Ectodermal cell (in vitro differentiated cells): ENCODE measurements at regions not wholly inside any gene's neighbourhood (a gene's known extent, or its start where the extent isn't known, plus 50 kb on each side); places are given as distances from the start of the nearest gene placed in this dataset.
A peak's percentile ranks its signal among the peaks of the same experiment; 100 is the strongest.
"Not testable (repeated sequence)": the region's sequence is repeated elsewhere in the genome, so short reads cannot be mapped to it uniquely, and the experiment has no call there.

Experiments used
- H3K27ac ChIP-seq: 2 replicates; pipeline ENCODE4 v1.7.0; 2013; ENCODE audit warnings: mild to moderate bottlenecking, low read depth, low read length; ENCODE audit not compliant: insufficient read depth, poor library complexity, severe bottlenecking
- H3K27me3 ChIP-seq: 2 replicates; pipeline ENCODE4 v1.7.0; 2013; ENCODE audit warnings: mild to moderate bottlenecking, low read length; ENCODE audit not compliant: insufficient read depth, control insufficient read depth, poor library complexity, severe bottlenecking
- H3K36me3 ChIP-seq: one replicate; pipeline ENCODE4 v1.7.0; 2013; ENCODE audit warnings: low read length; ENCODE audit not compliant: control insufficient read depth, insufficient read depth
- H3K4me1 ChIP-seq: one replicate; pipeline ENCODE4 v1.7.0; 2013; ENCODE audit warnings: low read length; ENCODE audit not compliant: control insufficient read depth, insufficient read depth
- H3K4me3 ChIP-seq: 2 replicates; pipeline ENCODE4 v1.7.0; 2013; ENCODE audit warnings: low read depth, low read length, control low read depth; ENCODE audit not compliant: insufficient read depth
- H3K9me3 ChIP-seq: 2 replicates; pipeline ENCODE4 v1.7.0; 2013; ENCODE audit warnings: mild to moderate bottlenecking, low read length, moderate library complexity; ENCODE audit not compliant: control insufficient read depth
- WGBS, 2 experiments: methylation state at CpG; one replicate each; pipeline ENCODE4 v1.1.7; 2013; ENCODE audit warnings: missing lambda C conversion rate in 2 of 2; 5-methylcytosine and 5-hydroxymethylcytosine counted together

DNA sequence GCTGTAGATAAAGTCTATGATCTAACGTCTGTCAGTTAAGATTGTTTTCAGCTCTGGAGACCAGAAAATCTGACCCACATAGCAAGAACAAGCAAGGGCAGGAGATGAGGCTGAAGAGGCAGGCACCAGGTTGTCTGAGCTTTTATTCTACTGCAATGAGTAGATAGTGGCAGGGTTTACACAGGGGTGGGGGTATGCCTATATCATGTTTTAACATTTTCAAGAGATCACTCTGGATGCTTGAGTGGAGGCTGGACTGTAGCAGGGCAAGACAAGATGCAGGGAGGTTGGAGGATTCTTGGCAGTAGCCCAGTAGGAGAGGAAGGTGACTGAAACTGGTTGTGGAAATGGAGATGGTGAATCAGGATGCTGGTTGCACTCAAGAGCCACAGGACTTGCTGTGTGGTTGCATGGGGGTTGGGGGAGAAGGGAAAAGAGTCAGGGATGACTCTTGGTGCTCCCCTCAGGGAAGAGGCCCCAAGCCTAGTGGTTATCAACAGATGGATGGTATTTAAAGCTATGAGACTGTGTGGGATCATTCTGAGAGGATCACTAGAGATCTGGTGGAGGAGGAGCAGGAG, 143.1 kb upstream of the KCNJ18 start:
- Histone ChIP-seq H3K27ac (no peak overlapping the region), H3K4me3 (no peak overlapping the region), H3K36me3 (no peaks in the 10 kb centered on the region), H3K4me1 (peaks cover 8% of the 10 kb centered on the region), H3K27me3 (peaks cover 21% of the 10 kb centered on the region), H3K9me3 (no peaks in the 10 kb centered on the region)
- WGBS, 2 experiments = 86 to 90% methylated on average over 1 of the region's 1 CpG

DNA sequence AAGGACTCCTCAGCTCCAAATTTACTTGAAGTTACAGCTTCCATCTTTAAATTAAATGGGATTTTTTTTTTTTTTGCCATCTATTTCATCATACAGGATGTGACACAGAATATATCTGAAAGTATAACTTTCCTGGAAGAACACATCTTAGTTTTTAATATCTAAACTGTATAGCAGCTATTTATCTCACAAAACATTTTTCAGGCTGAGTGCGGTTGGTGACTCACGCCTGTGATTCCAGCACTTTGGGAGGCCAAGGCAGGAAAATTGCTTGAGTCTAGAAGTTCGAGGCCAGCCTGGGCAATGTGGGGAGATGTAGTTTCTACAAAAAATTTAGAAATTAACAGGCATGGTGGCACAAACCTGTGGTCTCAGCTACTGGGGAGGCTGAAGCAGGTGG, 142.3 kb upstream of the KCNJ18 start:
- H3K9me3 ChIP-seq, H3K36me3 ChIP-seq, H3K4me3 ChIP-seq, H3K27ac ChIP-seq, H3K4me1 ChIP-seq: not testable (repeated sequence)
- H3K27me3 ChIP-seq = peaks cover 21% of the 10 kb centered on the region
- WGBS, 2 experiments = 89 to 91% methylated on average over 3 of the region's 3 CpGs

DNA sequence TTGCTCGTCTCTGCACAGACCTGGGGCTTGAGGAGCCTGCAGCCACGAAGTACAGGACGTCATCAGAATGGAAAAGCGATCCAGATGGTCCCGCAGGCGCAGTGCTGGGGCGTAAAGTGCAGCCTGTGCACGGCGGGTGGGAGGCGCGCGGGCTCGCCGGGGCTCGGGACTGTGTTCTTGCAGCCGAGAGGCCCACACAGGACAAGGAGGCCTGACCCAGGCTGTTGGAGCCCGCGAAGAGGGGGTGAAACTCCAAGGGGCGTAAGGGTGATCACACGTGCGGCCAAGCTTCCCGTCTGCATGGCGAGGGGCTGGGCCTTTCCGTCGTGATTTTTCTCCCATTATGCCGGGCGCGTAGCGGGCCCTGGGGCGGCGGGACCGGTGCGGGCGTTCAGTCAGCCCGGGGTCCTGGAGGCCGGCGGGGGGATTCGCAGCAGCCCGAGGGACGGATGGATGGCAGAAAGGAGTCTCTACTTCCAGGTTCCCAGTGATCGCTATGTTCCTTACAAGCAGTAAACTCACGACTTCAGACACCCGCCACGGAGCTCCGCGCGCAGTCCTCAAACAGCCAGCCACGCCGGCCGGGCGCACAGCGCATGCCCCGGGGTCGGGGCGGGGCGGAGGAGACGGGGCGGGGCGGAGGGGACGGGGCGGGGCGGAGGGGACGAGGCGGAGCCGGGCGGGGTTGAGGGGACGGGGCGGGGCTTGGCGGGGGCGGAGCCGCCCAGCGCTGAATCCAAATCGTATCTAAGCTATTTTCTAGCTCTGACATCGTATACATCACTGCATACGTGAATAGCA, 141.0 kb upstream of the KCNJ18 start:
- Histone ChIP-seq H3K4me3 (peak overlapping the region; percentile 63), H3K9me3 (no peaks in the 10 kb centered on the region), H3K27me3 (peaks cover 21% of the 10 kb centered on the region), H3K27ac (peak overlapping the region; percentile 6), H3K4me1 (peaks cover 8% of the 10 kb centered on the region), H3K36me3 (no peaks in the 10 kb centered on the region)
- WGBS, 2 experiments = 3% methylated on average over 75 of the region's 75 CpGs

DNA sequence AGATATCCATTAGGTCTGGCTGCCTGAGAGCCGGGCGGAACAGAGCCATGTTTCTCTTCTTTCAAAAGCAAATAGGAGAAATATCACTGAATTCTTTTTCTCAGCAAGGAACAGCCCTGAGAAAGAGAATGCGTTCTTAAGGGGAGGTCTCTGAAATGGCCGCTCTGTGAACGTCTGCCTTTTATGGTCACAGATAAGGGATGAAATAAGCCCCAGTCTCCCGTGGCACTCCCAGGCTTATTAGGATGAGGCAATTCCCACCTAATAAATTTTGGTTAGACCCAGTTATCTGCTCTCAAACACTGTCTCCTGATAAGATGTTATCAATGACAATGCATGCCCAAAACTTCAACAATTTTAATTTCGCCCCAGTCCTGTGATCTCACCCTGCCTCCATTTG, 133.4 kb upstream of the KCNJ18 start:
- H3K9me3 ChIP-seq, H3K27me3 ChIP-seq, H3K36me3 ChIP-seq, H3K27ac ChIP-seq, H3K4me1 ChIP-seq, H3K4me3 ChIP-seq: not testable (repeated sequence)
- 91 to 95% methylated on average over 7 of the region's 7 CpGs for WGBS, 2 experiments

DNA sequence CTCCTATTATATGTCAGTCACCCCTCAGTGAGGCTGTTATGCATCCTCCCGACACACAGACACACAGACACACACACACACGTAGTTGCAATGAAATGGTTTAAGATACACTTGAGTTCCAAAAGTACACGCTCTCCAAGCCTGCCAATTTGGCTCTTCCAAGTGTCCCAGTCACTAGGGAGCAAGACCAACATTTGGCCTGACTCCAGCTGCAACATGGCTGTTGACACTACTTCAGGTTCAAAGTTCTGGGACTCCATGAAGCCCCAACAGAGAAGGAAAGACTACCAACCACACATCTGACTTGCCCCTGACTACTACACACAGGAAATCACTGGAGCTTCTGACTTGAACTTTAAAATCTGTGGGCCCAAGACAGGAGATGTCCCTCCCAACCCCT, 128.1 kb upstream of the KCNJ18 start:
- Histone ChIP-seq H3K4me1 (no peaks in the 10 kb centered on the region), H3K9me3 (peaks cover 6% of the 10 kb centered on the region), H3K27ac (no peak overlapping the region), H3K4me3 (no peak overlapping the region), H3K36me3 (no peaks in the 10 kb centered on the region), H3K27me3 (no peaks in the 10 kb centered on the region)
- WGBS, 2 experiments = 68 to 71% methylated on average over 3 of the region's 3 CpGs

DNA sequence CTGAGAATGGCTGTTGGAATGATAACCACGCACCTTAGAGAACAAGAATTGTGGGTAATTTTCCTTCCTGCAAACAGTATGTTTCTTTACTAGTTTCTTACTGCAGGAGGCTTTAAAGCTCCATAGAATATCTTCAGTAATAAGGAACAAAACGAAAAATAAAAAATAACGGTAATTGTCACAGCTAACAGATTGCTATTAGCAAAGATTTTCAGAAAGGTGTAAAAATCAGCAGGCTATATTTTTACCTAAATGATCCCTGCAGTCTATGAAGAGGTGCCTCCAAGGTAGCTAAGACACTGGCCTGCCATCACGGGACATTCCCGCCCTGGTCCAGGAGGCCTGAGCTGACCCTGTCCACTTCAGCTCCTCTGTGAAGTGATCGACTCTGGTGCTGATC, 127.6 kb upstream of the KCNJ18 start:
- not testable (repeated sequence) for H3K4me3 ChIP-seq, H3K9me3 ChIP-seq, H3K27me3 ChIP-seq, H3K36me3 ChIP-seq, H3K4me1 ChIP-seq, H3K27ac ChIP-seq
- 94% methylated on average over 5 to 6 of the region's 6 CpGs for WGBS, 2 experiments

DNA sequence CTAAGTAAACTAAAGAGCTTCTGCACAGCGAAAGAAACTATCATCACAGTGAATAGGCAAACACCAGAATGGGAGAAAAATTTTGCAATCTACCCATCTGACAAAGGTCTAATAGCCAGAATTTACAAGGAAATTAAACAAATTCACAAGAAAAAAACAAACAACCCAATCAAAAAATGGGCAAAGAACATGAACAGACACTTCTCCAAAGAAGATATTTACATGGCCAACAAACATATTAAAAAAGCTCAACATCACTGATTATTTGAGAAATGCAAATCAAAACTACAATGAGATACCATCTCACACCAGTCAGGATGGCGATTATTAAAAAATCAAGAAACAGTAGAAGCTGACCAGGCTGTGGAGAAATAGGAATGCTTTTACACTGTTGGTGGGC, 121.9 kb upstream of the KCNJ18 start:
- H3K36me3 ChIP-seq, H3K27me3 ChIP-seq, H3K4me3 ChIP-seq, H3K27ac ChIP-seq, H3K9me3 ChIP-seq, H3K4me1 ChIP-seq: not testable (repeated sequence)
- WGBS, 2 experiments = 60 to 65% methylated on average over 2 of the region's 2 CpGs

DNA sequence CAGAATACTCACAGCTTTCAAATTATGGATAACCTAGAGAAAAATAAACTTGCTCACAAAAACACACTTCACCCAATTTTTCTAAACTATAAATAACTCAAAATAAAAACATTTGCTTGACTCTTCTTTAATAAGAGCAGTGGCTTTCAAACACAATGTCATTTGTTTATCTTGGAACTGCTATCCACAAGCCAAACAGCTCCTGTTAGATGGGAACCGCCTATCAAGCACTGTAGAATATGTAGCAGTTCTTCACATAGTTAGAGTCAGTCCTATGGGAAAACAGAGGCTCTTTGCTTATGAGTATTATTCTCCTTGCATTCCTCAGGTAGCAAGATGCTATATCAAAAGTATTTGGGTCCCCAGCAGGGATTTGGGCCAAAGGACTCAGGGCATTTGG, 120.2 kb upstream of the KCNJ18 start:
- H3K27ac ChIP-seq, H3K4me1 ChIP-seq, H3K27me3 ChIP-seq, H3K4me3 ChIP-seq, H3K36me3 ChIP-seq, H3K9me3 ChIP-seq: not testable (repeated sequence)
- 59 to 63% methylated on average over 1 of the region's 1 CpG for WGBS, 2 experiments

DNA sequence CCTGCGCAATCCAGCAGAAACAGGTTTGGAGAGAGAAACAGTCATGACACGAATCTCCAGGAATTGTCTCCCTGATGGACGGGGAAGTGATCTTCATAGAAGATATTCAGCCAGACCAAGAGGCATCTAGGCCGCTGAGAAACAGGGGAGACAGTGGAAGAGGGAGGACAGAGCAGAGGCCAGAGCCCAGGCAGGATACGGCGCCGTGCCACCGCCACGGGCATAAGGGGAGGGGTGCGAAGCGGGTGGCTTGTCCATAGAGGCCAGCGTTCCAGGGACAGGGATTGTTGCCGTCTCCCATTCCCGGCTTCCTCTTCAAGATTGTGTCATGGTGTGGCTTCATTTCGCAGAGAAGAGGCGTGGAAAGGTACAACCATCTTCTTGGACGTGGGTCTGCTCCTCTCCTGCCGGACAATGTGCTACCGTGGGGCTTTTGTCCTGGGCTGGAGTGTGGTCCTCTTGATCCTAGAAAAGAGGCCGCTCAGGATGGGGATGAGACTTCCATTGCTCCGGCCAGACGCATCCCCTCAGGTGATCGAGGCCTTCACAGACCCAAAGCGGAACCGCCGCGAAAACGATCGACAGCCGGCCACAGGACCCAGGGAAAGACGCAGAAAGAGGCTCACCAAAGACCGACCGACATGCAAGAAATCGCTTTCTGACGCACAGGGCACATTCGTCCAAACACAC, 118.9 kb upstream of the KCNJ18 start:
- not testable (repeated sequence) for H3K4me1 ChIP-seq, H3K4me3 ChIP-seq, H3K27me3 ChIP-seq, H3K9me3 ChIP-seq, H3K27ac ChIP-seq, H3K36me3 ChIP-seq
- WGBS, 2 experiments = 89% methylated on average over 36 of the region's 36 CpGs

DNA sequence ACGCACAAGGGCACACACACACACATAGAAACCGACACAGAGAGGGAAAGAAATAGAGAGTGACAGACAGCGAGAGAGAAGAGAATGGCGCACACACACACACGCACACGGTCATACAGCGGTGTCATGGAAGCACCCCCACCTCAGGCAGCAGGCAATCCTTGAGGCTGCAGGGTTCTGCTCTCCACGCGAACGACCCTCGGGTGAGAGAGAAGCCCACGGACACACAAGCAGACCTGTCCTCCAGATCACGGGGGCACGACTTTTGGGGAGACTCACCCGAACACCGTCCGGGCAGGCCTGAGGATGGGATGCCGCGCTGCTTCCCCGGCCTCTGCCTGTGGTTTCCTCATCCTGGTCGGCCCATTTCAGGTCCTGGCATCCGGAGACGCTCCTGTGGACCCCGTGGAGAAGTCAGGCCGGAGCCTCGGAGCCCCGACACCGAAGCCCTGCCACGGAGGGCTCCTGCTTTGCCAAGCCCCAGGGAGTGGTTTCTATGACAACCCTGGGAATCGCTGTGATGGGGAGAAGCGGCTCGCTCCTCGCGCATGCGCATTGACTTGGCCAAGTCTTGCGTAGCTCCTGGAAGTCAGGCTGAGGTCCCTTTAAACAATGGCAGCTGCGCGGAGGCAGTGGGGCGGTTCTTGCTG, 118.2 kb upstream of the KCNJ18 start:
- Histone ChIP-seq H3K9me3 (no peaks in the 10 kb centered on the region), H3K4me1 (no peaks in the 10 kb centered on the region), H3K4me3 (no peak overlapping the region), H3K27me3 (no peaks in the 10 kb centered on the region), H3K27ac (no peak overlapping the region), H3K36me3 (no peaks in the 10 kb centered on the region)
- 88 to 89% methylated on average over 35 to 36 of the region's 39 CpGs for WGBS, 2 experiments
